GM13977 (cell line): ENCODE measurements at regions not wholly inside any gene's neighbourhood (a gene's known extent, or its start where the extent isn't known, plus 50 kb on each side); places are given as distances from the start of the nearest gene placed in this dataset.

ENCODE experiments used
- DNase-seq: peaks from one replicate; pipeline ENCODE4 v3.0.0; 2012; ENCODE audit warnings: low spot score
- in situ Hi-C: fragments of 300-500 bp; cut with MboI; formaldehyde crosslinking; loops from one replicate; pipeline ENCODE4 v1.12.0; 2022; ENCODE audit warnings: low sequenced_read_pairs, low pct_unique_long_range_greater_than_20kb, mixed read lengths, inconsistent platforms; ENCODE audit not compliant: unreplicated experiment
- TF ChIP-seq, protein P1 (sequence below): IDR thresholded peaks from 2 replicates; pipeline ENCODE4 v1.5.1; 2012; ENCODE audit warnings: mild to moderate bottlenecking, control low read depth; ENCODE audit not compliant: insufficient read depth; ENCODE audit errors: extremely low read depth, missing control alignments

DNA sequence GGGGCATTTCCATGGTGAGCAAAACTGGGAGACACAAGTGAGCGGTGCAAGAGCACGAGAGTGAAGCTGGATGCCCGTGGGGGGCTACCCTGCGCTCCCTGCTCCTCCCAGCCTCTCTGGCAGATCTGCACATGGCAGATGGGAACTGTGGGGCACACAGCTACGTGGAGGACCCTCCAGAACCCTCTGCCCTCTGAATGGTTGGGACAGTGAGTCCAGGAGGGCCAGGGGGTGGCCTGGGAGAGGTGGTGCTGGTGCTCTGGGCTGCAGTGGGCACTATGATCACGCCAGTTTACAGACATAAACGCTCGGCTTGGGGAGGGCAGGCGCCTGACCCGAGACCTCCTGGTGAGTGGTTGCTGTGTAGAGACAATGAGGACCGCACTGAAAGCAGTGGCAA lies 205.9 kb downstream of the CTTN start:
- in situ Hi-C loops, result no loop called here
- no peak for DNase-seq
- TF ChIP-seq, protein P1, sequence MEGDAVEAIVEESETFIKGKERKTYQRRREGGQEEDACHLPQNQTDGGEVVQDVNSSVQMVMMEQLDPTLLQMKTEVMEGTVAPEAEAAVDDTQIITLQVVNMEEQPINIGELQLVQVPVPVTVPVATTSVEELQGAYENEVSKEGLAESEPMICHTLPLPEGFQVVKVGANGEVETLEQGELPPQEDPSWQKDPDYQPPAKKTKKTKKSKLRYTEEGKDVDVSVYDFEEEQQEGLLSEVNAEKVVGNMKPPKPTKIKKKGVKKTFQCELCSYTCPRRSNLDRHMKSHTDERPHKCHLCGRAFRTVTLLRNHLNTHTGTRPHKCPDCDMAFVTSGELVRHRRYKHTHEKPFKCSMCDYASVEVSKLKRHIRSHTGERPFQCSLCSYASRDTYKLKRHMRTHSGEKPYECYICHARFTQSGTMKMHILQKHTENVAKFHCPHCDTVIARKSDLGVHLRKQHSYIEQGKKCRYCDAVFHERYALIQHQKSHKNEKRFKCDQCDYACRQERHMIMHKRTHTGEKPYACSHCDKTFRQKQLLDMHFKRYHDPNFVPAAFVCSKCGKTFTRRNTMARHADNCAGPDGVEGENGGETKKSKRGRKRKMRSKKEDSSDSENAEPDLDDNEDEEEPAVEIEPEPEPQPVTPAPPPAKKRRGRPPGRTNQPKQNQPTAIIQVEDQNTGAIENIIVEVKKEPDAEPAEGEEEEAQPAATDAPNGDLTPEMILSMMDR, result no peak

DNA sequence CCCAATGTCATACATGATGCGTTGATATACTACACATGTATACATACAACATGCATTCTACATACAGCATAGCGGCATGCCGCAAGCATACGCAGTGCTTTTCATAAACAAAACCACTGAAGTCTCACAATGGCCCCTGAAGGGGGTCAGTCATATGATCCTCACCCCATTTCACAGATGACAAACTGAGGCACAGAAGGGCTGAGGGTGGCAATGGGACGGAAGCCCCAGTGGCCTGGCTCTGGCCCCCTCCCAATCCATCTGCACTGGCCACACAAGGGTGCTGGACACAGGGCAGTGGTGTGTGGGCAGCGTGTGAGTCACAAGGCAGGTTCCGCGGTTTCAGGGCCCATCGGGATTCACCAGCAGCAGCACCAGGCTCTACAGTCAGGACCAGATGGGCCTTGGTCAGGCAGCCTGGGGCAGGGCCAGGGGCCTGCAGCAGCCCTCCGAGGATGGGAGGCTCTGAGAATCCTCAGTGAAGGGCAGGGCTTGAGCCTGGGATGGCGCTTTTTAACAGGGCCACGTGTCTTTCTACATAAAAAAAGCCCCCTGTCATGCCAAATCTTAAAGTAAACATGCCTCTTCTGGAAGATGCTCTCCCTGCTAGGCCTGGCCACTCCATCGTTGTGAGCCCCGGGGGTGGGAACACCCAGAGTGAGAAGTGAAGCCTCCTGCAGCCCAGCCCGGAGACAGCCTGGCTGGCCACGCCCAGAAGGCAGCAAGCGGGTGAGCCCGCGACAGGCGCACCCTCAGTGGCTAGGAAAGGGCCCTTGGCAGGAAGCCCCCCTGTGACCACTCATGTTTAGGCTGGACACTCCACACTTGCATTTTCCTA lies 206.5 kb downstream of the CTTN start:
- in situ Hi-C loops, result no loop called here
- DNase-seq, result no peak

DNA sequence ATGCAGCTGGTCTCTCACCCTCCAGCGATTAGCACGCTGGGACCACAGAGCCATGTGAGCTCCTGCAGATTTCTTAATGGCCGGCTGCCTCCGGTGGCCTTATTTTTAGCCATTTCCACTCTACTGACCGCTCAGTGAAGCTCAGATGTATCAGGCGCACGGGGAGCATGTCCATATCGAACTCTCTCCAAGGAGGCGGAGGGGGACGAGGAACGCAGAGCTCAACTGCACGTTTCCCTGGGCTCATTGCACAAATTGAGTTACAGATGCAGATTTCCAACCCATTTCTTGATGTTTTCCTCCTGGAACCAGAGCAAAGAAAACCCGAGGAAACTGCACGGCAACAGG lies 207.1 kb downstream of the CTTN start:
- in situ Hi-C loops, result no loop called here
- TF ChIP-seq, protein P1, result no peak
- no peak for DNase-seq

More for the DNA sequence above, 206.5 kb downstream of the CTTN start:
- TF ChIP-seq, protein P1, result no peak

DNA sequence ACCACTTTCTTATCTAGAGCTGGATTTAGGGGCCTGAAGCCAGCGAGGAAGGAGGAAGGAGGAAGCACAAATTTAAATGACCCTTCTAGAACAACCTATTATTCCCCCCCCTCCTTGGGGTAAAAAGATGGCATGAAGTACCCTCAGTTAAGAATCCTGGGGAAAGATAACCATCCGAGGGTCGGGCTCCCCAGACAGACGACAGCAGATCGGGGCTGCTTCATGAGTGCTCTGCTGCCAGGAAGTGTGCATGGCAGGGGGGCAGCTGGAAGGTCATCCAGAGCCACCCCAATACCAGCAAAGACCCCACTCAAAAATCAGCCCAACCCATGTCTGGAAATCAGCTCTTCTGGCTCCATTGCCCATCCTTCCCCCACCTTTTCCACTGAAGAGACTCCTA lies 207.5 kb downstream of the CTTN start:
- TF ChIP-seq, protein P1, result no peak
- in situ Hi-C loops, result no loop called here
- DNase-seq, result no peak

DNA sequence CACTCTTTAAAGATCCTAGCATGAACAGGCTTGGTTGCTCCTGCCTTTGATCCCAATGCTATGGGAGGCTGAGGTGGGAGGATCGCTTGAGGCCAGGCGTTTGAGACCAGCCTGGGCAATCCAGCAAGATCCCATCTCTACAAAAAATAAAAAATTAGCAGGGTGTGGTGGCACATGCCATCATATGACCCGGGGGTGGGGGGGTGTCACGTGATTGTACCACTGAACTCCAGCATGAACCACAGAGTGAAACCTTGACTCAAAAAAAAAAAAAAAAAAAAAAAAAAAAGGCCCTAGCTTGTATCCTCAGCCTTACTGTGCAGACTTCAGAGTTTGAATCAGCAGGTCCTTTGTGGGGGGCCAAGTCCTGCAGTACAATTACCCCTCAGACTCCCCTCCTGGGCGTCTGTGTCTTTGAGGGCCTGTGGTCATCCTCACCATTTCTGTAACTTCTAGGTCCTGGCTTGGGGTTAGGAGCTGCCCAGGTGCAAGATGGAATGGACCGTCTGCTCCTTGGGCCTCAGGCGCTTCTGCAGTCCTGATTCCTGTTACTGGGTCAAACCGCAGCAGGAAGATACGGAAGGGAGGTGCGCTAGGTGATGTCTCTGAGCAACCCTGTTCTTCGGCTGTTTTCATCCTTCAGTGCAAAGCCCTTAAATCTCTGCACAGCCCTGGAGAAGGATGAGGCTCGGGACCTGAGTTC lies 208.1 kb downstream of the CTTN start:
- in situ Hi-C loops, result no loop called here
- DNase-seq, result no peak
- TF ChIP-seq, protein P1, result no peak

DNA sequence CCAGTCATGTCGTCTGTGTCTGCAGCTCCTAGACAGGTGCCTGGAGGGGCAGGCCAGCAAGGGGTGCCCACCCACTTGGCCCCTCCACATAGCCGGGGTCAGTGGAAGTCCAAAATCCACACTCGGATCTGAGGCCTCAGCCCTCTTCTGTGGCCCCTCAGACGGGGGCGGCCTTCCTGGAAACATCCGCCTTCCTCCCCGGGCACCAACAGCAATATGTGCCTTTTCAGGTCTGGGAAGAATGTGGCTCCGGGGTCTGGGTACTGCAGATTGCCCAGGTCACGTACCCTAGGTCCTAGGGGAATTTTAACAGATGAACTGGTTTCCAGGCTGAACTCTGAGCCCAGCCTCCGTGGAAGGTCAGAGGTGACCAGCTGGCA lies 208.6 kb downstream of the CTTN start:
- in situ Hi-C loops, result no loop called here
- no peak for DNase-seq
- TF ChIP-seq, protein P1, result no peak
